GM23338 (cell line): ENCODE measurements at regions not wholly inside any gene's neighbourhood (a gene's known extent, or its start where the extent isn't known, plus 50 kb on each side); places are given as distances from the start of the nearest gene placed in this dataset.
A peak's percentile ranks its signal among the peaks of the same experiment; 100 is the strongest.

Source experiments
- ATAC-seq: fragments of 200-7000 bp; cut with Tn5 transposase; 3 replicates; pipeline ENCODE4 v1.9.1; 2020
- DNase-seq: peaks from one replicate; pipeline ENCODE4 v3.0.0-alpha.2; 2015; ENCODE audit warnings: low spot score
- H2AFZ ChIP-seq: fragments of 200-600 bp; sonication (generic); 2 replicates; pipeline ENCODE4 v1.8.0; 2016; ENCODE audit warnings: antibody characterized with exemption, mild to moderate bottlenecking, moderate library complexity
- H3F3A ChIP-seq: fragments of 200-600 bp; sonication (generic); replicated peaks from 2 replicates; pipeline ENCODE4 v1.8.0; 2017; ENCODE audit warnings: antibody characterized with exemption, mixed run types, low read depth
- H3K27ac ChIP-seq: fragments of 200-600 bp; sonication (generic); 2 replicates; pipeline ENCODE4 v1.6.1; 2016; ENCODE audit warnings: low read depth
- H3K27me3 ChIP-seq: fragments of 200-600 bp; sonication (generic); 2 replicates; pipeline ENCODE4 v1.8.0; 2016; ENCODE audit warnings: mild to moderate bottlenecking, mixed run types, moderate library complexity; ENCODE audit not compliant: insufficient read depth
- H3K36me3 ChIP-seq: fragments of 200-600 bp; sonication (generic); 2 replicates; pipeline ENCODE4 v1.8.0; 2016; ENCODE audit warnings: mild to moderate bottlenecking; ENCODE audit not compliant: insufficient read depth
- H3K4me1 ChIP-seq: fragments of 200-600 bp; sonication (generic); 2 replicates; pipeline ENCODE4 v1.8.0; 2016; ENCODE audit warnings: mild to moderate bottlenecking, moderate library complexity; ENCODE audit not compliant: insufficient read depth
- H3K4me2 ChIP-seq: fragments of 200-600 bp; sonication (generic); 2 replicates; pipeline ENCODE4 v1.7.1; 2017; ENCODE audit warnings: mixed run types
- H3K4me3 ChIP-seq: fragments of 200-600 bp; sonication (generic); 2 replicates; pipeline ENCODE4 v1.6.1; 2016; ENCODE audit warnings: mixed run types
- H3K79me2 ChIP-seq: fragments of 200-600 bp; sonication (generic); replicated peaks from 2 replicates; pipeline ENCODE4 v1.8.0; 2017; ENCODE audit warnings: mild to moderate bottlenecking; ENCODE audit not compliant: insufficient read depth
- H3K9me2 ChIP-seq: fragments of 200-600 bp; sonication (generic); 2 replicates; pipeline ENCODE4 v1.8.0; 2017; ENCODE audit not compliant: insufficient read depth
- H4K20me1 ChIP-seq: fragments of 200-600 bp; sonication (generic); replicated peaks from 2 replicates; pipeline ENCODE4 v1.8.0; 2017; ENCODE audit warnings: mild to moderate bottlenecking; ENCODE audit not compliant: insufficient read depth
- H3K27ac Mint-ChIP-seq: 2 replicates; pipeline ENCODE4 v1.8.0; 2020; ENCODE audit warnings: inconsistent platforms, mild to moderate bottlenecking, moderate library complexity, mixed read lengths
- H3K27me3 Mint-ChIP-seq: 3 replicates; pipeline ENCODE4 v1.8.0; 2022; ENCODE audit warnings: low read depth, mild to moderate bottlenecking, moderate library complexity, mixed read lengths, inconsistent platforms; ENCODE audit not compliant: insufficient read depth, poor library complexity
- H3K36me3 Mint-ChIP-seq: 3 replicates; pipeline ENCODE4 v1.8.0; 2021; ENCODE audit warnings: low read depth, mild to moderate bottlenecking, inconsistent platforms, moderate library complexity, mixed read lengths
- H3K4me1 Mint-ChIP-seq: 3 replicates; pipeline ENCODE4 v1.8.0; 2020; ENCODE audit warnings: mild to moderate bottlenecking, inconsistent platforms, mixed read lengths
- H3K4me3 Mint-ChIP-seq: 3 replicates; pipeline ENCODE4 v1.8.0; 2021; ENCODE audit warnings: moderate library complexity, mild to moderate bottlenecking, inconsistent platforms, mixed read lengths
- H3K9me3 Mint-ChIP-seq: 3 replicates; pipeline ENCODE4 v1.8.0; 2020; ENCODE audit warnings: moderate library complexity, mild to moderate bottlenecking, inconsistent platforms, mixed read lengths
- CREB1 ChIP-seq: fragments of 250-450 bp; sonication (Bioruptor Pico); IDR thresholded peaks from 2 replicates; pipeline ENCODE4 v1.5.0; 2020; ENCODE audit warnings: low read depth, mild to moderate bottlenecking, moderate library complexity
- ETS1 ChIP-seq: IDR thresholded peaks from 2 replicates; pipeline ENCODE4 v1.6.1; 2016; ENCODE audit warnings: antibody characterized with exemption
- EZH2 ChIP-seq: fragments of 200-600 bp; sonication (generic); IDR thresholded peaks from one replicate; pipeline ENCODE4 v1.8.0; 2017; ENCODE audit warnings: antibody characterized with exemption, mild to moderate bottlenecking, low read depth; ENCODE audit not compliant: unreplicated experiment
- EZH2phosphoT487 ChIP-seq: fragments of 200-600 bp; sonication (generic); IDR thresholded peaks from one replicate; pipeline ENCODE4 v1.8.1; 2018; ENCODE audit warnings: antibody characterized with exemption; ENCODE audit not compliant: unreplicated experiment
- JUNB ChIP-seq: IDR thresholded peaks from one replicate; pipeline ENCODE4 v1.6.1; 2016; ENCODE audit warnings: antibody characterized with exemption; ENCODE audit not compliant: unreplicated experiment
- NANOG ChIP-seq: IDR thresholded peaks from 2 replicates; pipeline ENCODE4 v1.6.1; 2016; ENCODE audit warnings: antibody characterized with exemption, borderline replicate concordance
- POLR2AphosphoS5 ChIP-seq: IDR thresholded peaks from 2 replicates; pipeline ENCODE4 v1.6.1; 2016; ENCODE audit warnings: antibody characterized with exemption, low read depth
- REST ChIP-seq: IDR thresholded peaks from one replicate; pipeline ENCODE4 v1.6.1; 2018; ENCODE audit warnings: antibody characterized with exemption; ENCODE audit not compliant: unreplicated experiment
- STAT1 ChIP-seq: IDR thresholded peaks from one replicate; pipeline ENCODE4 v1.6.1; 2016; ENCODE audit warnings: antibody characterized with exemption; ENCODE audit not compliant: unreplicated experiment
- ZNF114 ChIP-seq: fragments of 250-450 bp; sonication (Bioruptor Pico); IDR thresholded peaks from 2 replicates; pipeline ENCODE4 v1.5.0; 2020; ENCODE audit warnings: mild to moderate bottlenecking, moderate library complexity
- ZNF331 ChIP-seq: fragments of 250-450 bp; sonication (Bioruptor Pico); IDR thresholded peaks from 2 replicates; pipeline ENCODE4 v1.5.0; 2020; ENCODE audit warnings: low read depth, mild to moderate bottlenecking, moderate library complexity
- TF ChIP-seq, protein P1 (sequence below), 2 experiments: fragments of 200-600 bp in 1 of 2; sonication (generic) in 1 of 2; conservative IDR thresholded peaks; 2 replicates each; pipeline versions ENCODE4 v1.5.1 to v1.6.1; 2016 to 2017; ENCODE audit warnings: antibody characterized with exemption in 2 of 2, low read depth in 2 of 2, mild to moderate bottlenecking in 2 of 2, moderate library complexity in 1 of 2
- TF ChIP-seq, protein P2 (sequence below): fragments of 250-450 bp; sonication (Bioruptor Pico); IDR thresholded peaks from 2 replicates; pipeline ENCODE4 v1.5.0; 2020; ENCODE audit warnings: mild to moderate bottlenecking, moderate library complexity

DNA sequence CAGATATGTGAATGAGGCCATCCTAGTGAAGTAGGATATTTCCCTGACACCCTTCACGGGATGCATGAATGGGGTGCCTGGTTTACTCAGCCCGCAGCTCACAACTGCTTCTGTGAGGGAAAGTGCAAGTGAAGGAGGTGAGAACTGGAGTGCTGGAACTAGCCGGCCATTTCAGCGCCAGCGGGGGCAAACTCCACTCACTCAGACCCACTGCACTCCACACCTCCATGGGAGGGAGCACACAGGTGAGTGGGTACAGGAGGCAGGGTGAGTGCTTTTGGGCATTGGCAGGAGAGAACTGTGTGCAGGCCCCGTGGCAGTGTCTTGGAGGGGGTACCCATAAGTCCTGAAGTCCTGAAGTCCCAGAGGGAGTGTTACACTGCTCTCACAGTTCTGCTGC lies 1008.4 kb downstream of the SLC6A15 start:
- peak overlapping the region; percentile 86; the same call in 1 of the 2 replicates for H3K27ac Mint-ChIP-seq
- H2AFZ ChIP-seq = peak overlapping the region; percentile 11; the same call in 1 of the 2 replicates
- no peaks in the 10 kb centered on the region for H3K27me3 ChIP-seq
- no peak overlapping the region for H3K4me3 ChIP-seq
- peaks cover 3% of the 10 kb centered on the region; the same call in 2 of the 3 replicates for H3K9me3 Mint-ChIP-seq
- no peak overlapping the region for H3K4me2 ChIP-seq
- no peak for ATAC-seq
- H3K4me1 Mint-ChIP-seq = no peaks in the 10 kb centered on the region
- no peak for DNase-seq
- H3K27ac ChIP-seq = no peak overlapping the region
- H3F3A ChIP-seq = no peaks in the 10 kb centered on the region
- no peaks in the 10 kb centered on the region for H3K36me3 Mint-ChIP-seq
- no peaks in the 10 kb centered on the region for H3K36me3 ChIP-seq
- no peak overlapping the region for H3K4me3 Mint-ChIP-seq
- H3K79me2 ChIP-seq = no peaks in the 10 kb centered on the region
- no peaks in the 10 kb centered on the region for H3K4me1 ChIP-seq
- no peaks in the 10 kb centered on the region for H3K9me2 ChIP-seq
- TF ChIP-seq ZNF114 (no peak), ZNF331 (CRISPR knock-in tag) (no peak), NANOG (no peak), ETS1 (no peak), JUNB (no peak), STAT1 (no peak), CREB1 (CRISPR knock-in tag) (no peak), EZH2phosphoT487 (no peak), EZH2 (no peak), REST (no peak), POLR2AphosphoS5 (no peak)
- TF ChIP-seq, protein P1, sequence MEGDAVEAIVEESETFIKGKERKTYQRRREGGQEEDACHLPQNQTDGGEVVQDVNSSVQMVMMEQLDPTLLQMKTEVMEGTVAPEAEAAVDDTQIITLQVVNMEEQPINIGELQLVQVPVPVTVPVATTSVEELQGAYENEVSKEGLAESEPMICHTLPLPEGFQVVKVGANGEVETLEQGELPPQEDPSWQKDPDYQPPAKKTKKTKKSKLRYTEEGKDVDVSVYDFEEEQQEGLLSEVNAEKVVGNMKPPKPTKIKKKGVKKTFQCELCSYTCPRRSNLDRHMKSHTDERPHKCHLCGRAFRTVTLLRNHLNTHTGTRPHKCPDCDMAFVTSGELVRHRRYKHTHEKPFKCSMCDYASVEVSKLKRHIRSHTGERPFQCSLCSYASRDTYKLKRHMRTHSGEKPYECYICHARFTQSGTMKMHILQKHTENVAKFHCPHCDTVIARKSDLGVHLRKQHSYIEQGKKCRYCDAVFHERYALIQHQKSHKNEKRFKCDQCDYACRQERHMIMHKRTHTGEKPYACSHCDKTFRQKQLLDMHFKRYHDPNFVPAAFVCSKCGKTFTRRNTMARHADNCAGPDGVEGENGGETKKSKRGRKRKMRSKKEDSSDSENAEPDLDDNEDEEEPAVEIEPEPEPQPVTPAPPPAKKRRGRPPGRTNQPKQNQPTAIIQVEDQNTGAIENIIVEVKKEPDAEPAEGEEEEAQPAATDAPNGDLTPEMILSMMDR (conservative IDR thresholded peaks at IDR 0.05; ENCODE audit: low read depth in 2 of 2) = no peak
- TF ChIP-seq, protein P2, sequence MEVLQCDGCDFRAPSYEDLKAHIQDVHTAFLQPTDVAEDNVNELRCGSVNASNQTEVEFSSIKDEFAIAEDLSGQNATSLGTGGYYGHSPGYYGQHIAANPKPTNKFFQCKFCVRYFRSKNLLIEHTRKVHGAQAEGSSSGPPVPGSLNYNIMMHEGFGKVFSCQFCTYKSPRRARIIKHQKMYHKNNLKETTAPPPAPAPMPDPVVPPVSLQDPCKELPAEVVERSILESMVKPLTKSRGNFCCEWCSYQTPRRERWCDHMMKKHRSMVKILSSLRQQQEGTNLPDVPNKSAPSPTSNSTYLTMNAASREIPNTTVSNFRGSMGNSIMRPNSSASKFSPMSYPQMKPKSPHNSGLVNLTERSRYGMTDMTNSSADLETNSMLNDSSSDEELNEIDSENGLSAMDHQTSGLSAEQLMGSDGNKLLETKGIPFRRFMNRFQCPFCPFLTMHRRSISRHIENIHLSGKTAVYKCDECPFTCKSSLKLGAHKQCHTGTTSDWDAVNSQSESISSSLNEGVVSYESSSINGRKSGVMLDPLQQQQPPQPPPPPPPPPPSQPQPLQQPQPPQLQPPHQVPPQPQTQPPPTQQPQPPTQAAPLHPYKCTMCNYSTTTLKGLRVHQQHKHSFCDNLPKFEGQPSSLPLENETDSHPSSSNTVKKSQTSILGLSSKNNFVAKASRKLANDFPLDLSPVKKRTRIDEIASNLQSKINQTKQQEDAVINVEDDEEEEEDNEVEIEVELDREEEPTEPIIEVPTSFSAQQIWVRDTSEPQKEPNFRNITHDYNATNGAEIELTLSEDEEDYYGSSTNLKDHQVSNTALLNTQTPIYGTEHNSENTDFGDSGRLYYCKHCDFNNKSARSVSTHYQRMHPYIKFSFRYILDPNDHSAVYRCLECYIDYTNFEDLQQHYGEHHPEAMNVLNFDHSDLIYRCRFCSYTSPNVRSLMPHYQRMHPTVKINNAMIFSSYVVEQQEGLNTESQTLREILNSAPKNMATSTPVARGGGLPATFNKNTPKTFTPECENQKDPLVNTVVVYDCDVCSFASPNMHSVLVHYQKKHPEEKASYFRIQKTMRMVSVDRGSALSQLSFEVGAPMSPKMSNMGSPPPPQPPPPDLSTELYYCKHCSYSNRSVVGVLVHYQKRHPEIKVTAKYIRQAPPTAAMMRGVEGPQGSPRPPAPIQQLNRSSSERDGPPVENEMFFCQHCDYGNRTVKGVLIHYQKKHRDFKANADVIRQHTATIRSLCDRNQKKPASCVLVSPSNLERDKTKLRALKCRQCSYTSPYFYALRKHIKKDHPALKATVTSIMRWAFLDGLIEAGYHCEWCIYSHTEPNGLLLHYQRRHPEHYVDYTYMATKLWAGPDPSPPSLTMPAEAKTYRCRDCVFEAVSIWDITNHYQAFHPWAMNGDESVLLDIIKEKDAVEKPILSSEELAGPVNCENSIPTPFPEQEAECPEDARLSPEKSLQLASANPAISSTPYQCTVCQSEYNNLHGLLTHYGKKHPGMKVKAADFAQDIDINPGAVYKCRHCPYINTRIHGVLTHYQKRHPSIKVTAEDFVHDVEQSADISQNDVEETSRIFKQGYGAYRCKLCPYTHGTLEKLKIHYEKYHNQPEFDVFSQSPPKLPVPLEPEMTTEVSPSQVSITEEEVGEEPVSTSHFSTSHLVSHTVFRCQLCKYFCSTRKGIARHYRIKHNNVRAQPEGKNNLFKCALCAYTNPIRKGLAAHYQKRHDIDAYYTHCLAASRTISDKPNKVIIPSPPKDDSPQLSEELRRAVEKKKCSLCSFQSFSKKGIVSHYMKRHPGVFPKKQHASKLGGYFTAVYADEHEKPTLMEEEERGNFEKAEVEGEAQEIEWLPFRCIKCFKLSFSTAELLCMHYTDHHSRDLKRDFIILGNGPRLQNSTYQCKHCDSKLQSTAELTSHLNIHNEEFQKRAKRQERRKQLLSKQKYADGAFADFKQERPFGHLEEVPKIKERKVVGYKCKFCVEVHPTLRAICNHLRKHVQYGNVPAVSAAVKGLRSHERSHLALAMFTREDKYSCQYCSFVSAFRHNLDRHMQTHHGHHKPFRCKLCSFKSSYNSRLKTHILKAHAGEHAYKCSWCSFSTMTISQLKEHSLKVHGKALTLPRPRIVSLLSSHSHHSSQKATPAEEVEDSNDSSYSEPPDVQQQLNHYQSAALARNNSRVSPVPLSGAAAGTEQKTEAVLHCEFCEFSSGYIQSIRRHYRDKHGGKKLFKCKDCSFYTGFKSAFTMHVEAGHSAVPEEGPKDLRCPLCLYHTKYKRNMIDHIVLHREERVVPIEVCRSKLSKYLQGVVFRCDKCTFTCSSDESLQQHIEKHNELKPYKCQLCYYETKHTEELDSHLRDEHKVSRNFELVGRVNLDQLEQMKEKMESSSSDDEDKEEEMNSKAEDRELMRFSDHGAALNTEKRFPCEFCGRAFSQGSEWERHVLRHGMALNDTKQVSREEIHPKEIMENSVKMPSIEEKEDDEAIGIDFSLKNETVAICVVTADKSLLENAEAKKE = no peak
- H3K27me3 Mint-ChIP-seq = no peaks in the 10 kb centered on the region
- H4K20me1 ChIP-seq = no peaks in the 10 kb centered on the region
